ENCODE measurements at regions not wholly inside any gene's neighbourhood (a gene's known extent, or its start where the extent isn't known, plus 50 kb on each side); places are given as distances from the start of the nearest gene placed in this dataset.
"Not testable (repeated sequence)": the region's sequence is repeated elsewhere in the genome, so short reads cannot be mapped to it uniquely, and the experiment has no call there.

DNA sequence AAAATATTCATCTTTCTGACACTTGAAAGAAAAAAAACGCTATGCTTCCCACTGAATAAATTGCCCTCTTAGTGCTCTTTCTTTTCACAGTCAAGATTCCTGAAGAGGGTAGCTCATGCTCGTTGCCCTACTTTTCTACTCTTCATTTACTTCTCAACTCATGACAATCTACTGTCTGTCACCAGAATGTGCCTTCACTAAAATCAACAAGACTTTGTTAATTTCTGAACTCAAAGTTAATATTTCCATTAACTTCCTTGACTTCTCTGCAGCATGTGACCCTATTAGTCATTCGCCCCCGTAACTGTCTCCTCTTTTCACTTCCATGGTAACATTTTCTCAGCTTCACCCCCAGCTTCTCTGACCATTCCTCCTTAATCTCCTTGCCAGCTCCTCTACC, 98.9 kb upstream of the MAPRE2 start:
- DNase-seq (ENCODE audit: low read depth in 2 of 2) = no peak

GRCh38 chr18:34942975-34943374, 98.2 kb upstream of the MAPRE2 start:
- no peak for DNase-seq (ENCODE audit: low read depth in 2 of 2)

GRCh38 chr18:34943587-34943986, 97.6 kb upstream of the MAPRE2 start:
- DNase-seq (ENCODE audit: low read depth in 2 of 2) = no peak

- DNase-seq (ENCODE audit: low read depth in 2 of 2) = no peak
Measured at GRCh38 chr18:34947711-34948125, 93.5 kb upstream of the MAPRE2 start.

DNA sequence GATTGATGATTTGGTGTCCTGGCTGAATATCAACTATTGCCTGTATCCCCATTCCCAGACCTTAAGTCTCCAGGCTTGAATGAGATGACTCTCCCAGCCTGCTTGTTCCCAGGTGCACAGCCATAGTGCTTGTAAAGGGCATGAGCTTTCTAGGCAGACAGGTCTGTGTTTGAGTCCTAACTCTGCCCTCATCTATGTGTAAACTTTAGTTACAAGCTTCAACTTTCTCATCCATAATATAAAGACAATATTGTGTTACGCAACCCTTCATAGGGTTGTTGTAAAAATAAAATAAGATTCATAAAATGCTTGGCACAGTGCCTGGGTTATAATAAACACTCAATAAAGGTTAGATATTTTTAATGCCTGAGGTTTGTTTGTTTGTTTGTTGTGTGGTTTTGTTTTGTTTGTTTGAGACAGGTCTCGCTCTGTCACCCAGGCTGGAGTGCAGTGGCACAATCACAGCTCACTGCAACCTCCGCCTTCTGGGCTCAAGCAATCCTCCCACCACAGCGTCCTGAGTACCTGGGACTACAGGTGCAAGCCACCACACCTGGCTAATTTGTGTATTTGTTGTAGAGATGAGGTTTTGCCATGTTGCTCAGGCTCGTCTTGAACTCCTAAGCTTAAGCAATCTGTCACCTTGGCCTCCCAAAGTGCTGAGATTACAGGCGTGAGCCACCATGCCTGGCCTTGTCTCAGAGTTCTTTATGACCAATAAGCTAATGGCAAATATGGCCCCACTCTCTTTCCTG, 89.4 kb upstream of the MAPRE2 start:
- DNase-seq (ENCODE audit: low read depth in 2 of 2) = no peak

DNA sequence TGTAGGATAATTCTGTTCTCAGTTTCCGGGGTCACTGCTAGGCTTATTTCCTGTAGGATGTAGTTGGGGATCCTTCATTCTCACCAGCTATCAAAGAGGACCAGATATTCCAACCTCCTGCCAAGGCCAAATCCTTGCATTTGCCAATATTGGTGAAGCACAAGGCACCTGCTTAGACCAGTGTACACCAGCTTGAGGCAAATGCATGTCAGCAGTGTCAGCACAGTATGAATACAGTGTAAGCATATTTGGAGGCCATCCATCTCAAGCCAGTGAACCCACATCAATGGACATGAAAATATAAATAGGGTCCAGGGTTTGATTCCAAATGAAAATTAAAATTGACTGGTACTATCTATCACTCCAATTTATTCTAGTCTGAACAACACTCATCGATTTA, 88.0 kb upstream of the MAPRE2 start:
- no peak for DNase-seq (ENCODE audit: low read depth in 2 of 2)

DNA sequence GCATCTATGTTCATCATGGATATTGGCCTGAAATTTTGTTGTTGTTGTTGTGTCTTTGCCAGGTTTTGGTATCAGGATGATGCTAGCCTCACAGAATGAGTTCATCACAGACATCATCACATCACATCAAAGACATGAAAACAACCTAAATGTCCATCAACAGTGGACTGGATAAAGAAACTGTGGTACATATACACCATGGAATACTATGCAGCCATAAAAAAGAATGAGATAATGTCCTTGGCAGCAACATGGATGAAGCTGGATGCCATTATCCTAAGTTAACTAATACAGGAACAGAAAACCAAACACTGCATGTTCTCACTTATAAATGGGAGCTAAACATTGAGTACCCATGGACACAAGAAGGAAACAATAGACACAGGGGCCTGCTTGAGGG, 85.7 kb upstream of the MAPRE2 start:
- DNase-seq (ENCODE audit: low read depth in 2 of 2) = not testable (repeated sequence)

GRCh38 chr18:34956663-34957062, 84.5 kb upstream of the MAPRE2 start:
- peak in 1 of 2 donors; percentile 62 for DNase-seq (ENCODE audit: low read depth in 2 of 2)

- DNase-seq (ENCODE audit: low read depth in 2 of 2) = peak in 1 of 2 donors; percentile 24
Measured at GRCh38 chr18:34957119-34957863, 83.9 kb upstream of the MAPRE2 start.

- DNase-seq (ENCODE audit: low read depth in 2 of 2) = no peak
Measured at GRCh38 chr18:34957864-34958259, 83.4 kb upstream of the MAPRE2 start.

DNA sequence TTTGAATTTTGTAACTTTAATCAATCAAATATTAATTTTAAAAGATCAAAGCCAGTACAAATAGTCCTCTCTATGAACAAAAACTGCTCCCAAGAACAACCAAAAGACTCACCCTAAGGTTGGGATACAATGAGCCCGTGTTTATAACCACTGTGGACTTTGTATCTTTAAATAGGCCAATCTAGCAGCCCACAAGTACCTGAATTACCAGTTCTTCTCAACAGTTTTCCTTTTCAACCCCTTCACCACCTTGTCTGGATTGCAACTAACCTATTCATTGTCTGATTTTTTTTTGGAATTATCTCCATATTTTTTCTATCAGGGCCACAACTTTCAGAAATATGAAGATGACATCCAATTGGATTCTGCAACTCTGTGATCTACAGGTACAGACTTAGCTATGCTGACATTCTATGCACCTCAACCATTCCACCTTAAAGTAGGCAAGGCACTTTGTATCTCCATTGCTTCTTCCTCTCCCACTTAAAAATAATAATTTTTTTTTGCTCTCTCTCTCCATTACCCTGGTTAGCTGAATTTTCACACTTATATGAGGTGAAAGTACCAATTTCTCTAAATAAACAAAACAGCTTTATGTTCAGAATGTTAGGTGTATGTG, 81.9 kb upstream of the MAPRE2 start:
- DNase-seq (ENCODE audit: low read depth in 2 of 2) = no peak

DNA sequence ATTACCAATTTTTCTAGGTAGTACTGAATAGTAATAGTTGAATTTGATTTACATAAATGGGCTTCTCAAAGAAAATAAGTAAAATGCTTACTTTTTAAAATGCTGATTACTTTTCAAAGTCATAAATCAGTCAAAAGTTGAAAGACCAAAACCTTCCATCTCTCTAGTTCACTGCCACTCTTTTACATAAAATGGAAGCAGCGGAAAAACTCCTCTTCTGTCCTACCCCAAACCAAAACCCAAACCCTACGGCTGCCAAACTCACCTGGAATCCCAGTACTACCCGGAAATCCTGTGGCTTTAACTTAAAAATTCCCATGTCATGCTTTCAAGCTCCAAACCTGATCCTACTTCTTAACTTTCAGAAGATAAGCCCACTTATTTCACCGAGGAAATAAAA, 81.2 kb upstream of the MAPRE2 start:
- no peak for DNase-seq (ENCODE audit: low read depth in 2 of 2)

DNA sequence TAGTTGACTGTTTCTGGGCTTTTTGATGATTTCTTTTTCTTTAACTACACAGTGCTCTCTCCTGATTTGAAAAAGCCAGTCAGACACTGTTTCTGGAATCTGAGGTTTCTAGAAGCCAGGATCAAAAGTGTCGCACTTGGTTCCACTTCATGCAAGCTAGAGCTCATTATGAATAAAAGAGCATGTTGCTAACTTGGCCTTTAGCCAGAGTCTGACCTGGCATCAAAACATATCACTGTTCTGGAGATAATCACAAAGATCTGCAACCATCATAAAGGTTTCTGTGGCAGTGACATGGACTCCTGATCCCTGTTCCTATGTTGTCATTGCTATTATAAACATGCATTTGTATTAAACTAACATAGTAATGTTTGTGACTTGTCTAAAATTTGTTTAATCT, 76.1 kb upstream of the MAPRE2 start:
- no peak for DNase-seq (ENCODE audit: low read depth in 2 of 2)

- no peak for DNase-seq (ENCODE audit: low read depth in 2 of 2)
Measured at GRCh38 chr18:34965566-34965965, 75.6 kb upstream of the MAPRE2 start.

GRCh38 chr18:34970106-34970505, 71.1 kb upstream of the MAPRE2 start:
- DNase-seq (ENCODE audit: low read depth in 2 of 2) = no peak

GRCh38 chr18:34971313-34971712, 69.9 kb upstream of the MAPRE2 start:
- DNase-seq (ENCODE audit: low read depth in 2 of 2) = no peak

- DNase-seq (ENCODE audit: low read depth in 2 of 2) = no peak
Measured at GRCh38 chr18:34972765-34973414, 68.3 kb upstream of the MAPRE2 start.

GRCh38 chr18:34976123-34976522, 65.1 kb upstream of the MAPRE2 start:
- DNase-seq (ENCODE audit: low read depth in 2 of 2) = no peak

DNA sequence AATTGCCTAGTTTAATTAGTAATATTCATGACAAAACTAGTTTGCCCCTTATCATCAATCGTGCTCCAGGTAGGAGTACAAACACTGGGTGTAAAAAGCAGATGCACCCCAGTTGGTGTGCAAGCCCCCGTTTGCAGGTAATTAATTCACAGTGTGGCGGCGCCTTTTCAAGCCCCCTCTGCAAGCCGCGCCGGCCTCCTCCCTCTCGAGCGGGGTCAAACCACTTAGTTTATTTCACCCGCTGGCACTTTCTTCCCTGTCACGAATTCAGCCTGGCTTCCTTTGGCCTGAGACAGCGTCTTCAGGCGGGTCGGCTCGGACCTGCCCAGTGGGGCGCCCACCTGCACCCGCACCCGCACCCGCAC, 64.7 kb upstream of the MAPRE2 start:
- no peak for DNase-seq (ENCODE audit: low read depth in 2 of 2)

DNA sequence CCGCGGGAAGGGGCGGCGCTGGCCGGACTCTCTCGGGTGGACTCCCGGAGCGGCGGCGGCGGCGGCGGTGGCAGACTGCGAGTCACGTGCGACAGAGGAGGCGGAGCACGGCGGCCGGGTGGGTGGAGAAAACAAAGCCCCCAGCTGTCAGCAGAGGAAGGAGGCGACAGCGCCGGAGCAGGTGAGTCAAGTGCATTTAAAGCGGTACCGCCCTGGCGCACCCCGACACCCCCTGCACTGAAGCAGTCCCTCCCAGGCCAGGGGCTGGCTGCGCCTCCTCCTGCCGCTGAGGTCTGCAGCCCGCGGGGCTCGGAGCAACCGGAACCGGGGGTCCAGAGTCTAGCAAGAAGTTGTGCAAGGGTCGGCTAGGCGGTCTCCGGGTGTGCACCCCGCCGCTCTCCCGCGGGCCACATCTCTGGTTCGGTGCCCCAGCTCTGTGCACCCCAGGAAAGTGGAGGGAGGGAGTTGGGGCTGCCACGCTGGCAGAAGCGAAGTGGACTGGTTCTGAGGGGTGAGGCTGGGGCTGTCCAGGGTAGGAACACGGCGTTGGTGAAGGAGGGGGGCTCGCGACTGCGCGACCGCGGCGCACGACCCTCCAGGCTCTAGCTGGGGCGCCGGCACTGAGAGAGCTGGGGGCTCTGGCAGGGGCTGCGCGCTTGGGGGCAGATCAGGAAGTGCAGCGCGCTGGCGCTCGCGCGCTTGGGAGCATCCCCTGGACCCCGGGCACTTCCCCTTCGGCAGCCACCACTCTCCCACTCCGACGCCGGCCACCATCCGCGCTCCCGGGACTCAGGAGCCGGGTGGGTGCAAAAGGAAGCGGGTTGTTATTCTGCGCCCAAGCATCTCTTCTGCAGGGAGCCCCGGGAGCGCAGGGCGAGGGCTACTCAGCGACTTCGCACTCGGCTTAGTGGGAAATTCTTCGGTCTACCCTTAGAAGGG, 64.0 kb upstream of the MAPRE2 start:
- peak; percentile 11 to 59 for DNase-seq (ENCODE audit: low read depth in 2 of 2)
